HUES6 (cell line): ENCODE measurements at regions not wholly inside any gene's neighbourhood (a gene's known extent, or its start where the extent isn't known, plus 50 kb on each side); places are given as distances from the start of the nearest gene placed in this dataset.
"Not testable (repeated sequence)": the region's sequence is repeated elsewhere in the genome, so short reads cannot be mapped to it uniquely, and the experiment has no call there.

Experiments
- H3K27ac ChIP-seq: 2 replicates; pipeline ENCODE4 v1.7.0; 2013; ENCODE audit warnings: low read depth, mild to moderate bottlenecking, low read length, inconsistent platforms
- H3K27me3 ChIP-seq: 2 replicates; pipeline ENCODE4 v1.6.1; 2013; ENCODE audit warnings: low read length; ENCODE audit not compliant: control insufficient read depth, insufficient read depth
- H3K36me3 ChIP-seq: 2 replicates; pipeline ENCODE4 v1.6.1; 2013; ENCODE audit warnings: low read length; ENCODE audit not compliant: control insufficient read depth, insufficient read depth
- H3K4me1 ChIP-seq: 2 replicates; pipeline ENCODE4 v1.6.1; 2013; ENCODE audit warnings: low read length; ENCODE audit not compliant: control insufficient read depth, insufficient read depth
- H3K4me3 ChIP-seq: 2 replicates; pipeline ENCODE4 v1.5.1; 2013; ENCODE audit warnings: low read depth, low read length
- H3K9ac ChIP-seq: one replicate; pipeline ENCODE4 v1.6.1; 2013; ENCODE audit warnings: mild to moderate bottlenecking, low read length
- H3K9me3 ChIP-seq: 2 replicates; pipeline ENCODE4 v1.6.1; 2013; ENCODE audit warnings: low read depth, low read length; ENCODE audit not compliant: control insufficient read depth, insufficient read depth

DNA sequence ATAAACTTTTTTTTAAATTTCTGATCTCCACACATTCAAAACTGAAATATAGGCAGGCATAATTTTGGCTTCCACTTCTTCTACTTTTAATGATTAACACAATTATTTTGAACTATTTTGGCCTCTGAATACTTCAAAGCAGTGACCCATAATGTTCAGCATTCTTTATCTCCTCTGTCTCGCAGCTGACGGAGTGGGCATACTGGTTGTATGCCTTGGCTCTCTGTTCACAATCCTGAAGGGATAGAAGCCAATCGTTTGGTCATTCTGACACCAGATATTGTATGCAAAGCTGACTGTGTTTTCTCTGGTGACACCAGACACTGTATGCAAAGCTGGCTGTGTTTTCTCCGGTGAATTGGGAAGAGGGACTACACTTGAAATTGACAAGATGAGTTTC is 833.0 kb downstream of the EFNB2 start:
- H3K4me3 ChIP-seq, result no peak overlapping the region
- no peaks in the 10 kb centered on the region for H3K9me3 ChIP-seq
- no peaks in the 10 kb centered on the region for H3K36me3 ChIP-seq
- no peak overlapping the region for H3K9ac ChIP-seq
- no peaks in the 10 kb centered on the region for H3K27me3 ChIP-seq
- no peak overlapping the region for H3K27ac ChIP-seq
- no peaks in the 10 kb centered on the region for H3K4me1 ChIP-seq

DNA sequence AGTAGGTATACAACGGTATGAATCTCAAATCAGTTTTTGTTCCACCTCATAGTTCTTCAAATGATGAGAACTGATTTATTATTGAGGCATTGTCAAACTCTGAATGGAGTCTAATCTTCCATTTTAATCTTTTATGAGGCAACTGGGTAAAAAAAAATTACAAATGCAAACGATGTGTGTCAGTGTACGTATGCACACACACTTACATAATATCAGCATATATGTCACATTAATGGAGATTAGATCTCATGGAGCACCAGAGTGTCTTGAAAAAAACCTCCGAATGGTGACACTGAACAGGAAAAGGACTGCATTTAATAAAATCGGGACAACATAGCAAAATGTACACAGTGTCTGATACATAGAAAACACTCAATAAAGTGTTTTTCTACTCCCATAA is 842.7 kb downstream of the EFNB2 start:
- H3K4me1 ChIP-seq, result no peaks in the 10 kb centered on the region
- peaks cover 3% of the 10 kb centered on the region; the same call in 1 of the 2 replicates for H3K9me3 ChIP-seq
- H3K9ac ChIP-seq, result no peak overlapping the region
- no peak overlapping the region for H3K4me3 ChIP-seq
- no peaks in the 10 kb centered on the region for H3K36me3 ChIP-seq
- no peak overlapping the region for H3K27ac ChIP-seq
- no peaks in the 10 kb centered on the region for H3K27me3 ChIP-seq

DNA sequence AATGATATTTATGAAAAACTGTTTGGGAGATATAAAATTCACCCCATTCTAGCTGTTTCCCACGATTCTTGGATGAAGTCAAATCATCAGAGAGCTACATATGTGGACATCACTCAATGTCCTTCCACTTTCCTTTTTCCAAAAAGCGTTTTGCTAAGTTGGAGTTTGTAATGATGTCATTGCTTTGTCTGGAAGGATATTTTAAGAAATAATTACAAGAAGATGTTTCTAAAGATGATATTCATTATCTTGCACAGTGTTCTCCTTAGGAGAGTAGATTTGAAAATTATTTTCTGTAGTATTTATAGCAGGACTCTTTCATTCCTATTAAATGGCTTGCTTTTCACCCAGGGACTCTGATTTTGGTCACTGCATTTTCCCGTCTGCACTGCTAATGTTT is 851.2 kb downstream of the EFNB2 start:
- no peaks in the 10 kb centered on the region for H3K9me3 ChIP-seq
- no peaks in the 10 kb centered on the region for H3K36me3 ChIP-seq
- H3K4me3 ChIP-seq, result no peak overlapping the region
- H3K9ac ChIP-seq, result no peak overlapping the region
- H3K27me3 ChIP-seq, result no peaks in the 10 kb centered on the region
- H3K27ac ChIP-seq, result no peak overlapping the region
- H3K4me1 ChIP-seq, result no peaks in the 10 kb centered on the region

DNA sequence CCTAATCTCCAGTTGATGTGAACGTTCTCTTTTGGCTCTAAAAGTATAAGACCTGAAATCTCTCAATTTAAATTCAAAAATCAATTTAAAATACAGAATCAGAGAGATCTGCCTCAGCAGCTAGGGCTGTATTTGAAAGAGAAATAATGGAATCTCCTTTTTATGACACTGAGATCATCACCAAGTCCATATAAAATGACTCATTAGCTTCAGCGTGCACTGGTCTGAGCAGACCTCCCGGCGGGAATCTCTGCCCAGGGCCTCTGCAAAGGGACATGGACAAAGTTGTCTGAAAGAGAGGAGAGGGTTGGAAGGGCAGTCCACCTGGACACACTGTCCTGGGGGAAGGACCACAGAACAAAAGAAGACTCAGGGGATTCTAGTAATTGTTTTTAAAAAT is 855.6 kb downstream of the EFNB2 start:
- Histone ChIP-seq H3K4me1 (no peaks in the 10 kb centered on the region), H3K27ac (no peak overlapping the region), H3K4me3 (no peak overlapping the region)

DNA sequence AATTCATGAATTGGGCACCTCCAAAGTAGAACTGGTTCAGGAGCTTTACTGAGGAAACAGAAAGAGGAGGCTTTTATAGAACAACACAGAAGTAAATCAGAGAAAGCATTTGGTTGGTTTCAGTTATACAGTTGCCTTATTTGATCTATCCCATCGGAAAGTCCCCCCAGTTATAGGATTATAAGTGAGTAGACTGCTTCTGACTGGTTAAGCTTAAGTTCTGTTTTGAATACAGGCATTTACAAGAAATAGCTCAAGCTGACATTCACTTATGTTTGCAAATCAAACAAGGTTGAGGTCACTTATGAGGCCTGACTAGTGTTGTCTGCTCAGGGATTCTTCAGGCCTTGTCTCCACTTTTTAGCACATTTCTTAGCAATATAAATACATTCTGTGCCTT is 857.4 kb downstream of the EFNB2 start:
- Histone ChIP-seq H3K4me3 (no peak overlapping the region), H3K9me3 (no peaks in the 10 kb centered on the region), H3K4me1 (no peaks in the 10 kb centered on the region), H3K36me3 (no peaks in the 10 kb centered on the region), H3K27me3 (no peaks in the 10 kb centered on the region), H3K27ac (no peak overlapping the region), H3K9ac (no peak overlapping the region)

More for the DNA sequence above, 855.6 kb downstream of the EFNB2 start:
- Histone ChIP-seq H3K9ac (no peak overlapping the region), H3K9me3 (no peaks in the 10 kb centered on the region), H3K36me3 (no peaks in the 10 kb centered on the region), H3K27me3 (no peaks in the 10 kb centered on the region)

DNA sequence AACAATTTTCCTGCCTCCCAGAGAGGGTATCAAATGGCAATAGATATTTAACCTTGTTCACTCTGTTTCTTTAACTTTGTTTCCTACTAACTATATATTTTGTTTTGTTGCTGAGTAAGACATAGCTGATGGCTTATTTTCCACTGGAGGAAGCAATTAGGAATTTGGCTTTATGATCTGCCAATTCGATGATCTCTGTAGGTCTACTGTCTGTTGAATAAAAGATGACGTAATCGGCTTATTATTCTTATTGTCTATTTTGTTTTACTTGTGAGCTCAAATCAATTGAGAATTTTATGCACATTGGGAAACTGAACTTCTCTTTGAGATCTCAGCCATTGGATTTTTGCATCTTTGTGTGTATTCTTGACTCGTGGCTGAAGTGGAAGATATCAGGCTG is 862.6 kb downstream of the EFNB2 start:
- Histone ChIP-seq H3K9me3 (no peaks in the 10 kb centered on the region), H3K36me3 (no peaks in the 10 kb centered on the region), H3K27me3 (no peaks in the 10 kb centered on the region), H3K4me1 (no peaks in the 10 kb centered on the region), H3K9ac (no peak overlapping the region), H3K4me3 (no peak overlapping the region), H3K27ac (no peak overlapping the region)

DNA sequence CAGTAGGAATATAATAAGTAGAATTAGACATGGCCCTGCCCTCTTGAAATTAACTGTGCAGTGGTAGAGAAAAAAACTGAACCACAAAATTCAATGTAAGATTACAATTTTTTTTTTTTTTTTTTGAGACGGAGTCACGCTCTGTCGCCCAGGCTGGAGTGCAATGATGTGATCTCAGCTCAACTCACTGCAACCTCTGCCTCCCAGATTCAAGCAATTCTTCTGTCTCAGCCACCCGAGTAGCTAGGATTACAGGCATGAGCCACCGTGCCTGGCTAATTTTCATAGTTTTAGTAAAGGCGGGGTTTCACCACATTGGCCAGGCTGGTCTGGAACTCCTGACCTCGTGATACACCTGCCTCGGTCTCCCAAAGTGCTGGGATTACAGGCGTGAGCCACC is 864.3 kb downstream of the EFNB2 start:
- H3K27ac ChIP-seq, H3K4me3 ChIP-seq, H3K9ac ChIP-seq, H3K36me3 ChIP-seq, H3K4me1 ChIP-seq, H3K27me3 ChIP-seq, H3K9me3 ChIP-seq: not testable (repeated sequence)

DNA sequence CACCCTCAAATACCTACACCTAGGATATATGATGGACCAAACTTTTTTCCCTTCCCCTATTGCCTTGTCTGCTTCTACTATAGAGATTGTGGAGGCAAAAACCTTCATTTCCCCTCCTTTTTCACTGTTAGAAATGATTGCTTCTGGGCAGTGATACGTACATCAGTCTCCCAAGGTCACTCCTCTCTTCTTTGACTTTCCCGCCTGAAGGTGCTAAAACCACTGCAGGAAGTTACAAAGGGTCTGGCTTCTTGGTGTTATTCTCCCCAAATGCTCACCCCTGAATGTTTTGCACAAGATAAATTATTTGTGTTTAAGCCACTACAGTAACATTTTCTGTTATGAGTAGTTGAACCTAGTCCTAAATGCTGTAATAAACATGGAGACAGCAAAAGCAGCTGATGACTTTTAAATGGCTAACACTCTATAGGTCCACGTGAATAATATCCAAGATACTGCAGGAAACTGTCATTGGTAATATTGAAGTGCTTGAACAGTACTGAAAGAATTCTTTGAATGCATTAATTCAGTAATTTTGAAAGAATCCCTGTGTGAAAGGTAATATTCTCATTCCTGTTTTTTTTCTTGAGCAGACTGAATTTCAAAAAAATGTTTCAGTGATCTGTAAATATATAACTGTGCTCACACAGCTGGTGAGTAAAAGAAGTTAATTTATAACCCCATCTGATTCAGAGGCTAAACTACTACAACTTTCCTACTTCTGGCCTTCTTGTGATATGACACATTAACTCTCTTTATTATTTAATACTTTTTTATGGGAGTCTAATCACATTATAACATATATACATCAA is 865.1 kb downstream of the EFNB2 start:
- Histone ChIP-seq H3K4me3 (no peak overlapping the region), H3K36me3 (no peaks in the 10 kb centered on the region), H3K27me3 (no peaks in the 10 kb centered on the region), H3K9ac (no peak overlapping the region), H3K9me3 (no peaks in the 10 kb centered on the region), H3K4me1 (no peaks in the 10 kb centered on the region), H3K27ac (no peak overlapping the region)

DNA sequence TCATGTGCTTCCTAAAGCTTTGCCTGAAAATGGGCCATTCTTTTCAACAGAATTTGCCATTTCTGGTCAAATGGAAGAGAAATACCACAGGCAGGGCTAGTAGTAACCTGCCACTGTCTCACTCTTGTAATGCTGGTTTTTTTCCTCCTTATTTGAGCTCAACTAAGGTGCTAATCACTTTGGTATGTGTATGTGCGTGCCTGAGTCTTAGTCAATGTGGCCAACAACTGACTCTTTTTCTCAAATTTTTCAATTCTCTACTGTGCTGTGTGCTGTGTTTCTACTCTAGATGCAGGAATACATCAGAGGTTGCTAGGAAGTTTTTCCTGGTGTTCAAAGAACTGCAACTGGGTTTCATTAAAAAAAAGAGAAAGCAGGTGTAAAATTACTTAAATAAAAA is 870.2 kb downstream of the EFNB2 start:
- Histone ChIP-seq H3K9ac (no peak overlapping the region), H3K27ac (no peak overlapping the region), H3K4me1 (no peaks in the 10 kb centered on the region), H3K27me3 (no peaks in the 10 kb centered on the region), H3K9me3 (no peaks in the 10 kb centered on the region), H3K36me3 (no peaks in the 10 kb centered on the region), H3K4me3 (no peak overlapping the region)

DNA sequence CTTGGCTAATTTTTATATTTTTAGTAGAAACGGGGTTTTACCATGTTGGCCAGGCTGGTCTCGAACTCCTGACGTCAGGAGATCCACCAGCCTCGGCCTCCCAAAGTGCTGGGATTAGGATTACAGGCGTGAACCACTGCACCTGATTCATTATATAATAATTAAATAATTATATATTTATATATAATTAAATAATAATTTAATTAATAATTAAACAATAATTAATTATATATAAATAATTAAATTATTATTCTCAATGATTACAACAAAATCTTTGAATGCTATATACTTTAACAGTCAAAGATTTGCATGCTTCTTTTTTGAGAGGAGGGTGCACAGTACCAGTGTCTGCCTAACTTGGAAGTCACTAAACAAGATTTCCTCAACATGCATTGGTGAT is 872.3 kb downstream of the EFNB2 start:
- Histone ChIP-seq H3K27me3 (no peaks in the 10 kb centered on the region), H3K4me3 (no peak overlapping the region), H3K9me3 (no peaks in the 10 kb centered on the region), H3K9ac (no peak overlapping the region), H3K27ac (no peak overlapping the region), H3K4me1 (no peaks in the 10 kb centered on the region), H3K36me3 (no peaks in the 10 kb centered on the region)

DNA sequence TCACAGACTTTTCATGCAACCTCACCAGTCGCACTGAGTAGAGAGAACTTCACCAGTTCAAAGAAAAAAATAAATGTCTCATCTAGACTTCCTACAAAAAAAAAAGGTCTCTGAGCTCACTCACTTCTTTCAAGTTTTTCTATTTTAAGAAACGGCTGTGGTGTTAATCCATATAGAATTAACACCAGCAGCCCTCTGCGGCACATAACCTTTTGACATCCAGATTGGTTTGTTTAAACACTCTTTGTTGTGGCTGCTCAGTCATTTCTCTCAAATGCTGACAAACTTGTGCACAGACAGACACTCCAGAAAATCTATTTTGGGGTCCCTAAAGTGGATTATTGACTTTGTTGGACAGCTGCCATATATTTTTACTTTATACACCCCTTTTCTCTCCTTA is 874.9 kb downstream of the EFNB2 start:
- Histone ChIP-seq H3K4me3 (no peak overlapping the region), H3K9me3 (no peaks in the 10 kb centered on the region), H3K27ac (no peak overlapping the region), H3K27me3 (no peaks in the 10 kb centered on the region), H3K36me3 (no peaks in the 10 kb centered on the region), H3K9ac (no peak overlapping the region), H3K4me1 (no peaks in the 10 kb centered on the region)
